SU-DHL-6 (cell line): ENCODE measurements at regions not wholly inside any gene's neighbourhood (a gene's known extent, or its start where the extent isn't known, plus 50 kb on each side); places are given as distances from the start of the nearest gene placed in this dataset.

Experiments
- H2AFZ ChIP-seq: fragments of 200-600 bp; sonication (generic); 2 replicates; pipeline ENCODE4 v1.6.1; 2014; ENCODE audit warnings: low read depth, mild to moderate bottlenecking, moderate library complexity, mixed read lengths, antibody characterized with exemption, low read length; ENCODE audit not compliant: severe bottlenecking
- H3F3A ChIP-seq: fragments of 200-600 bp; shearing (Covaris generic); 2 replicates; pipeline ENCODE4 v1.6.0; 2016; ENCODE audit warnings: antibody characterized with exemption, mild to moderate bottlenecking; ENCODE audit not compliant: insufficient read depth
- H3K27ac ChIP-seq: fragments of 200-600 bp; sonication (generic); 2 replicates; pipeline ENCODE4 v1.5.1; 2016; ENCODE audit warnings: low read depth, mild to moderate bottlenecking, low read length, moderate library complexity, mixed read lengths
- H3K27me3 ChIP-seq: fragments of 200-600 bp; sonication (generic), shearing (Covaris generic); 2 replicates; pipeline ENCODE4 v1.6.0; 2014; ENCODE audit warnings: mild to moderate bottlenecking, low read length
- H3K36me3 ChIP-seq: fragments of 200-600 bp; sonication (generic); 2 replicates; pipeline ENCODE4 v1.6.1; 2014; ENCODE audit warnings: mild to moderate bottlenecking, low read length, mixed read lengths
- H3K4me2 ChIP-seq: fragments of 300-600, 200-600 bp; shearing (Covaris generic), sonication (generic); 2 replicates; pipeline ENCODE4 v1.6.0; 2014; ENCODE audit warnings: low read length, low read depth, mild to moderate bottlenecking; ENCODE audit not compliant: poor library complexity, severe bottlenecking
- H3K4me3 ChIP-seq: fragments of 200-600 bp; sonication (generic); 2 replicates; pipeline ENCODE4 v1.5.1; 2014; ENCODE audit warnings: antibody characterized with exemption, low read length, mild to moderate bottlenecking, mixed read lengths; ENCODE audit not compliant: insufficient read depth, poor library complexity, severe bottlenecking
- H3K79me2 ChIP-seq: fragments of 200-600 bp; sonication (generic); 2 replicates; pipeline ENCODE4 v1.6.1; 2014; ENCODE audit warnings: mild to moderate bottlenecking, low read length, moderate library complexity; ENCODE audit not compliant: insufficient read depth
- H3K9ac ChIP-seq: fragments of 200-600 bp; sonication (generic); 2 replicates; pipeline ENCODE4 v1.7.0; 2014; ENCODE audit warnings: mild to moderate bottlenecking, low read length
- H3K9me2 ChIP-seq: fragments of 200-600 bp; sonication (generic); replicated peaks from 2 replicates; pipeline ENCODE4 v1.6.1; 2014; ENCODE audit warnings: low read length; ENCODE audit not compliant: insufficient read depth
- H3K9me3 ChIP-seq: fragments of 200-600 bp; sonication (generic); 2 replicates; pipeline ENCODE4 v1.6.1; 2014; ENCODE audit warnings: low read length, mixed read lengths; ENCODE audit not compliant: insufficient read depth
- H4K20me1 ChIP-seq: fragments of 200-600 bp; sonication (generic); 2 replicates; pipeline ENCODE4 v1.6.1; 2014; ENCODE audit warnings: low read depth, mild to moderate bottlenecking, antibody characterized with exemption, low read length, moderate library complexity, mixed read lengths
- CTCF ChIP-seq: fragments of 200-600 bp; sonication (generic); IDR thresholded peaks from one replicate; pipeline ENCODE4 v1.5.1; 2017; ENCODE audit warnings: antibody characterized with exemption, mild to moderate bottlenecking, low read length, moderate library complexity; ENCODE audit not compliant: insufficient read depth, poor library complexity, severe bottlenecking
- EZH2phosphoT487 ChIP-seq: fragments of 200-600 bp; sonication (generic), shearing (Covaris generic); conservative IDR thresholded peaks from 2 replicates; pipeline ENCODE4 v1.6.1; 2018; ENCODE audit warnings: mild to moderate bottlenecking, antibody characterized with exemption, low read length, moderate library complexity, mixed read lengths

- Histone ChIP-seq H3K27ac (no peak overlapping the region), H3K9ac (no peak overlapping the region), H3K4me2 (no peak overlapping the region), H3F3A (no peaks in the 10 kb centered on the region), H3K36me3 (no peaks in the 10 kb centered on the region), H3K9me3 (no peaks in the 10 kb centered on the region), H4K20me1 (no peaks in the 10 kb centered on the region), H3K27me3 (no peaks in the 10 kb centered on the region), H3K9me2 (no peaks in the 10 kb centered on the region), H3K79me2 (no peaks in the 10 kb centered on the region), H3K4me3 (no peak overlapping the region), H2AFZ (no peak overlapping the region)
- no peak for TF ChIP-seq EZH2phosphoT487
- no peak for TF ChIP-seq CTCF
Measured at GRCh38 chr10:91156196-91156595, 64.3 kb upstream of the PCGF5 start.

GRCh38 chr10:91159254-91159783, 61.1 kb upstream of the PCGF5 start:
- H3K27me3 ChIP-seq, result no peaks in the 10 kb centered on the region
- H3K9me3 ChIP-seq, result no peaks in the 10 kb centered on the region
- H3K4me2 ChIP-seq, result no peak overlapping the region
- H2AFZ ChIP-seq, result no peak overlapping the region
- no peak overlapping the region for H3K27ac ChIP-seq
- H3K4me3 ChIP-seq, result no peak overlapping the region
- H4K20me1 ChIP-seq, result no peaks in the 10 kb centered on the region
- H3K9me2 ChIP-seq, result no peaks in the 10 kb centered on the region
- no peaks in the 10 kb centered on the region for H3K79me2 ChIP-seq
- TF ChIP-seq CTCF (no peak), EZH2phosphoT487 (no peak)
- no peaks in the 10 kb centered on the region for H3K36me3 ChIP-seq
- no peaks in the 10 kb centered on the region for H3F3A ChIP-seq
- H3K9ac ChIP-seq, result no peak overlapping the region

DNA sequence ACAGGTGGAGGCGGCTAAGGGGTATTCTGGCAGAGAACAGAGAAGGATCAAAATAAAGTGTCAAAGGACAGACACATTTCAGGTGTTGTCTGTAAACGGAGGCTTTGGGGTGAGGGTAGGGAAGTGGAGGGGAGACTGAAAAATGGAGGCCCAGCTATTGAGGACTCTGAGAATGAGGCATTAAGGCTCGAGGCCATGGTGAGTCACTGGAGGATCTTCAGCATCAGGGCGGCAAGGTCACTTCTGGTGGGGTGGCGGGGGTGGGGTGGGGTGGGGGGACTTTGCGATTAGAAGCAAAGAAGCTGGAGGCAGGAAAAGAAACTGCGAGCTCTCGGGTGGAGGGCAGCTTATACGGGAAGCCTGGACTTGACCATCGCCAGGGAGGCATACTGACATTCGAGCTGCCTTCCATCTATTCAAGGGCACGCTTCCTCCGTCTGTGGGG, 58.4 kb upstream of the PCGF5 start:
- Histone ChIP-seq H2AFZ (peak overlapping the region; percentile 64), H3K79me2 (no peaks in the 10 kb centered on the region), H3K9me2 (no peaks in the 10 kb centered on the region), H3K27me3 (no peaks in the 10 kb centered on the region), H3K9me3 (no peaks in the 10 kb centered on the region), H3K4me2 (peak overlapping the region; percentile 55), H4K20me1 (no peaks in the 10 kb centered on the region), H3K36me3 (no peaks in the 10 kb centered on the region), H3K9ac (peak overlapping the region; percentile 54), H3K27ac (no peak overlapping the region), H3K4me3 (peak overlapping the region; percentile 53), H3F3A (no peaks in the 10 kb centered on the region)
- TF ChIP-seq EZH2phosphoT487 (no peak), CTCF (no peak)
